Esophagus mucosa (tissue), 1 donor: ENCODE measurements at regions not wholly inside any gene's neighbourhood (a gene's known extent, or its start where the extent isn't known, plus 50 kb on each side); places are given as distances from the start of the nearest gene placed in this dataset.
"Not testable (repeated sequence)": the region's sequence is repeated elsewhere in the genome, so short reads cannot be mapped to it uniquely, and the experiment has no call there.

ENCODE experiments used
- ATAC-seq: fragments of 200-7000 bp; cut with Tn5 transposase; one replicate; pipeline ENCODE4 v1.9.1; 2020
- donor health status: DM: yes; HTN: yes; CAD: no.

- not testable (repeated sequence) for ATAC-seq
Measured at GRCh38 chr12:127155935-127156619, 1110.9 kb upstream of the TMEM132C start.

- ATAC-seq = not testable (repeated sequence)
Measured at GRCh38 chr12:127157501-127158366, 1109.2 kb upstream of the TMEM132C start.

- ATAC-seq = no peak
Measured at GRCh38 chr12:127158385-127159061, 1108.4 kb upstream of the TMEM132C start.

GRCh38 chr12:127161466-127161865 is 1105.5 kb upstream of the TMEM132C start:
- no peak for ATAC-seq

- no peak for ATAC-seq
Measured at GRCh38 chr12:127162307-127162706, 1104.7 kb upstream of the TMEM132C start.

GRCh38 chr12:127162902-127163301 is 1104.1 kb upstream of the TMEM132C start:
- ATAC-seq = no peak

GRCh38 chr12:127165567-127166392 is 1101.2 kb upstream of the TMEM132C start:
- peak; percentile 97 for ATAC-seq

GRCh38 chr12:127169321-127170181 is 1097.4 kb upstream of the TMEM132C start:
- no peak for ATAC-seq

- no peak for ATAC-seq
Measured at GRCh38 chr12:127170226-127171180, 1096.5 kb upstream of the TMEM132C start.

- no peak for ATAC-seq
Measured at GRCh38 chr12:127172861-127173260, 1094.1 kb upstream of the TMEM132C start.

- ATAC-seq = not testable (repeated sequence)
Measured at GRCh38 chr12:127173971-127174370, 1093.0 kb upstream of the TMEM132C start.

GRCh38 chr12:127174881-127175280 is 1092.1 kb upstream of the TMEM132C start:
- ATAC-seq = no peak

- no peak for ATAC-seq
Measured at GRCh38 chr12:127175361-127175760, 1091.6 kb upstream of the TMEM132C start.

GRCh38 chr12:127176804-127177203 is 1090.2 kb upstream of the TMEM132C start:
- ATAC-seq = no peak

GRCh38 chr12:127178052-127178451 is 1088.9 kb upstream of the TMEM132C start:
- no peak for ATAC-seq

GRCh38 chr12:127178463-127178862 is 1088.5 kb upstream of the TMEM132C start:
- ATAC-seq = no peak

- no peak for ATAC-seq
Measured at GRCh38 chr12:127179176-127179575, 1087.8 kb upstream of the TMEM132C start.

GRCh38 chr12:127182018-127182417 is 1085.0 kb upstream of the TMEM132C start:
- no peak for ATAC-seq

GRCh38 chr12:127189992-127190391 is 1077.0 kb upstream of the TMEM132C start:
- no peak for ATAC-seq

GRCh38 chr12:127191129-127191528 is 1075.8 kb upstream of the TMEM132C start:
- ATAC-seq = peak; percentile 67
